Muscle layer of colon (tissue), 2 donors: ENCODE measurements at regions not wholly inside any gene's neighbourhood (a gene's known extent, or its start where the extent isn't known, plus 50 kb on each side); places are given as distances from the start of the nearest gene placed in this dataset.

Experiments
- H3K27ac ChIP-seq: one replicate; pipeline ENCODE4 v1.7.0; 2013; ENCODE audit warnings: low read depth, mild to moderate bottlenecking, low read length, moderate library complexity
- H3K27me3 ChIP-seq, 2 donors: one replicate each; pipeline ENCODE4 v1.7.0; 2013; ENCODE audit warnings: low read length in 2 of 2, mild to moderate bottlenecking in 2 of 2; ENCODE audit not compliant: insufficient read depth in 2 of 2, control insufficient read depth in 1 of 2
- H3K36me3 ChIP-seq: one replicate; pipeline ENCODE4 v1.7.0; 2013; ENCODE audit warnings: mild to moderate bottlenecking, low read length; ENCODE audit not compliant: insufficient read depth
- H3K4me1 ChIP-seq: one replicate; pipeline ENCODE4 v1.7.0; 2013; ENCODE audit warnings: mild to moderate bottlenecking, low read length; ENCODE audit not compliant: insufficient read depth
- H3K4me3 ChIP-seq, 2 donors: one replicate each; pipeline ENCODE4 v1.7.0; 2013; ENCODE audit warnings: low read length in 2 of 2, low read depth in 1 of 2, mild to moderate bottlenecking in 1 of 2, moderate library complexity in 1 of 2
- H3K9ac ChIP-seq: one replicate; pipeline ENCODE4 v1.7.0; 2013; ENCODE audit warnings: low read length
- H3K9me3 ChIP-seq: one replicate; pipeline ENCODE4 v1.7.0; 2013; ENCODE audit warnings: mild to moderate bottlenecking, low read length
- donor health status: abdominal sarcoma.
- donor health status: Adenocarcinoma of cecum.

DNA sequence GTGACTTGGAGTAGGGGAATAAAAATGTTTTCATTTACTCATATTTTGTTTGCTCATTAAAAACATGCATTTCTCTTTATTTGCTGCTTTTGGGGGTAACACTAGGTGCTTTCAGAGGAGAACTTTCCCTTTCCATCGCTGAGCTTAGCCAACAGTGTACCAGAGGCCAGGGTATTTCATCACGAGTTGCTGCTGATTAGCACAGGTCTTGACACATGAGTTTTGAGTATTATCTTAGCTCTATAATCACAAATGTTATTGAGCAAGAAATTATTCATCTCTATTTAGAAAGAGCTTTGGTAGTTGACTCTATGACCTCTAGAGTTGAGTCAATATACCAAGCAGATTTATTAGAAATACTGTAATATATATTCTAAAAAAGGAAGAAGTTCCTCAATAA, 375.9 kb downstream of the NXPH1 start:
- no peaks in the 10 kb centered on the region for H3K36me3 ChIP-seq
- H3K4me3 ChIP-seq = no peak overlapping the region
- H3K27ac ChIP-seq = no peak overlapping the region

DNA sequence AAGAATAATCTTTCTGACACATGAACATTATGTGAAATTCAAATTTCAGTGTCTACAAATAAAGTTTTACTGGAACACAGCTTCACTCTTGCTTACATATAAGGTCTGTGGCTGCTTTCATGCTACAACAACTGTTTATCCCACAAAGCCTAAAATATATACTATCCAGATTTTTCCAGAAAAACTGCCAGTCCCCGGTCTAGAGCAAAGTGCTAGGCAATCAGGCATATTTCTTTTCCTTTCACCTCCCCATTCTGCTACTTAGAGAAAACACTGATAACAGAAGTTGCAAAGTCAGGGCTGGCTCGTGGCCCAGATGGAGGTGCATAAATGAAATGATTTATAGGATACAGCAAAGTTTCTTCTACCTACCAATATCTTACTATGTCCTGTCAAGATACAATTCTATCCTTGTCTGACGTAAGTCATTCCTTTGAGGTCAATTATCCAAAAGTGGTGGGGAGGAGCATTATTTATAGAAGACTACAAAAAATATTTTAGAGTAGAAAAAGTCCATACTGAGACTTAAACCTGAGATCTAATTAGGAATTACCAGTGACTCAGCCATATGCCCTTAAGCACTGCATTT, 384.1 kb downstream of the NXPH1 start:
- Histone ChIP-seq H3K9ac (no peak overlapping the region), H3K36me3 (no peaks in the 10 kb centered on the region), H3K9me3 (no peaks in the 10 kb centered on the region), H3K27me3 (no peaks in the 10 kb centered on the region), H3K4me3 (no peak overlapping the region), H3K27ac (no peak overlapping the region), H3K4me1 (no peaks in the 10 kb centered on the region)

More for the DNA sequence above, 375.9 kb downstream of the NXPH1 start:
- Histone ChIP-seq H3K4me1 (no peaks in the 10 kb centered on the region), H3K27me3 (no peaks in the 10 kb centered on the region), H3K9me3 (no peaks in the 10 kb centered on the region), H3K9ac (no peak overlapping the region)

DNA sequence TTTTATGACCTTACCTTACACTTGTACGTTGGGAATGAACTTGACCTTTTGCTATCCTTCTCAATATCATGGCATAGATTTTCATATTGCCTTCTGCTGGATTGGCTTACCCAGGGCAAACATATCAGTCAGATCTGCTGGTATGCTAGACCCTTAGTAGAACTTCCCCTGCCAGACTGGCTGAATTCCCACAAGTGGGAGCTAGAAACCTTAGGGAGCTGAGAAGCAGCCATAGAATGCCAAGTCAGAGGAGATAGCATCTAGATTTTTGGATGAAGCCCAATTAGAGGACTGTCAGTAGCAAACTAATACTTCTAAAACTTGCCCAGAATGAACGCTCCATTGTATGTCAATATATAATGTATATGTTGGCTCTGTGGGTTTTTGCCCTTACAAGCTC, 385.0 kb downstream of the NXPH1 start:
- Histone ChIP-seq H3K36me3 (no peaks in the 10 kb centered on the region), H3K9ac (no peak overlapping the region), H3K9me3 (no peaks in the 10 kb centered on the region), H3K27ac (no peak overlapping the region), H3K27me3 (no peaks in the 10 kb centered on the region), H3K4me1 (no peaks in the 10 kb centered on the region), H3K4me3 (no peak overlapping the region)

DNA sequence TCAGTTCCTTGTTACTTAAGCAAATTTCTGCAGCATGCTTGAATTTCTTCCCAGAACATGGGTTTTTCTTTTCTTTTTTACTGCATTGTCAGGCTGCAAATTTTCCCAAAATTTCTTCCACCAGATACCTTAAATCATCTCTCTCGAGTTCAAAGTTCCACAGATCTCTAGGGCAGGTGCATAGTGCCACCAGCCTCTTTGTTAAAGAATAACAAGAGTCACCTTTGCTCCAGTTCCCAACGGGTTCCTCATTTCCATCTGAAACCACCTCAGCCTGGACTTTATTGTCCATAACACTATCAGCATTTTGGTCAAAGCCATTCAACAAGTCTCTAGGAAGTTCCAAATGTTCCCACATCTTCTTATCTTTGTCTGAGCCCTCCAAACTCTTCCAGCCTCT, 389.2 kb downstream of the NXPH1 start:
- Histone ChIP-seq H3K9ac (no peak overlapping the region), H3K9me3 (no peaks in the 10 kb centered on the region), H3K36me3 (no peaks in the 10 kb centered on the region), H3K4me1 (no peaks in the 10 kb centered on the region), H3K4me3 (no peak overlapping the region), H3K27me3 (no peaks in the 10 kb centered on the region), H3K27ac (no peak overlapping the region)

DNA sequence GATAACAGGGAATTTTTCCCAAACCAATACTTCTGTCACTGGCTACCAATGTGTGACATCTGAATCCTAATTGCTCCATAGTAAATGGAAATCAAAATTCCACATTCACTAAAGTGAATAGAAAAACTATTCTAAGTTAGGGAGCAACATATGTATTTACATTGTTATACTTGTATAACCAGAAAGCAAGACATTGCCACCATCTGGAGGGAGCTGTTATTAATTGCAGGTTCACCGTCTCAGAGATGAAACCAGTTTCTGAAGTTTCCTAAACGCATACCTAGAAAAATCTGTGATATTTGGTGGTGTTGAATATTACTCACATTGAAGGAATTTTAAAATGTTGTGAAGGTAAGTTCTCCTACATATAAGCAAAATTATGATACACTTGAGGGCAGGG, 390.1 kb downstream of the NXPH1 start:
- Histone ChIP-seq H3K9ac (no peak overlapping the region), H3K36me3 (no peaks in the 10 kb centered on the region), H3K9me3 (no peaks in the 10 kb centered on the region), H3K27ac (no peak overlapping the region), H3K4me1 (no peaks in the 10 kb centered on the region), H3K4me3 (no peak overlapping the region), H3K27me3 (no peaks in the 10 kb centered on the region)

DNA sequence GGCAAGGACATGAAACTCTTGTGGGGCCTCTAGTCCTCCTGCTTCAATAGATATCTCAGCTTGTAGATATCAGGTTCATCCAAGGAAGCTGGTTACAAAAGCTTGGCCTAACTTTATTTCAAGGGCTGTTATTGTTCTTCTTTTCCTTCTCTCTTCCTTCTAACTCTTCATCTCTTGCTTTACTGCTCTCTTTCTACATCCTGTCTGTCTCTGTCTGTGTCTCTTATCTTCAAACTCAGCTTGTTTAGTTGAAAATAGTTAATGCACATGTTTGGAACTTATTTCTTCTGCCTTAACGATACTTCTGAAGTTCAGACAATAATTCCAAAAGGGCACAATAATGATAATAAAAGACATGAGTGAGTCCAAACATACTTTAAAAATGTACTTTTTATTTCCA, 393.9 kb downstream of the NXPH1 start:
- Histone ChIP-seq H3K4me1 (no peaks in the 10 kb centered on the region), H3K27me3 (no peaks in the 10 kb centered on the region), H3K9ac (no peak overlapping the region), H3K9me3 (no peaks in the 10 kb centered on the region), H3K36me3 (no peaks in the 10 kb centered on the region), H3K27ac (no peak overlapping the region), H3K4me3 (no peak overlapping the region)

DNA sequence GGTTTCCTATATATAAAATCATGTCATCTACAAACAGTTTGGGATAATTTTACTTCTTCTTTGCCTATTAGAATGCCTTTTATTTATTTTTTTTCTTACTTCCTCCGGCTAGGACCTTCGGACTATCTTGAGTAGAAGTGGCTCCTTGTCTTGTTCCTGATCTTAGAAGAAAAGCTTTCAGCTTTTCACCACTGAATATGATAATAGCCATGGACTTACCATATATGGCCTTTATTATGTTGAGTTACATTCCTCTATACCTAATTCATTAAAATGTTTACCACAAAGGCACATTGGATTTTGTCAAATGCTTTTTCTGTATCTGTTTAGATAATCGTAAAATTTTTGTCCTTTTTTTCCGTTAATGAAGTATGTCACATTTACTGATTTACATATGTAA, 395.7 kb downstream of the NXPH1 start:
- H3K36me3 ChIP-seq = no peaks in the 10 kb centered on the region
- no peaks in the 10 kb centered on the region for H3K27me3 ChIP-seq
- no peak overlapping the region for H3K4me3 ChIP-seq
- H3K4me1 ChIP-seq = no peaks in the 10 kb centered on the region
- H3K9me3 ChIP-seq = no peaks in the 10 kb centered on the region
- no peak overlapping the region for H3K27ac ChIP-seq
- no peak overlapping the region for H3K9ac ChIP-seq

DNA sequence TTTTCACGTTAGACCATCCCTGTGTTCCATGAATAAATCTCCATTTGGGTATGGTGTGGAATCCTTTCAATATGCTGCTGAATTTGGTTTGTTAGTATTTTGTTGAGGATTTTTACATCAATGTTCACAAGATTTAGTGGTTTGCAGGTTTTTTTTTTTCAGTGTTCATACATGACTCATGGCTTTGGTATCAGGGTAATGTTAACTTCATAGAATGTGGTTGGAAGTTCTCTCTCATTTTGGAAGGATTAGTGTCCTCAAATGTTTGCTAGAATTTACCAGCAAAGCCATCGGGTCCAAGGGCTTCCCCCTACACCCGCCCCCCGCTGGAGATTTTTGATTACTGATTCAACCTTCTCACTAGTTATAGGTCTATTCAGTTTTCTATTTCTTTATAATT, 398.0 kb downstream of the NXPH1 start:
- no peak overlapping the region for H3K9ac ChIP-seq
- H3K36me3 ChIP-seq = no peaks in the 10 kb centered on the region
- no peaks in the 10 kb centered on the region for H3K9me3 ChIP-seq
- H3K4me3 ChIP-seq = no peak overlapping the region
- H3K27me3 ChIP-seq = no peaks in the 10 kb centered on the region
- H3K4me1 ChIP-seq = no peaks in the 10 kb centered on the region
- no peak overlapping the region for H3K27ac ChIP-seq

DNA sequence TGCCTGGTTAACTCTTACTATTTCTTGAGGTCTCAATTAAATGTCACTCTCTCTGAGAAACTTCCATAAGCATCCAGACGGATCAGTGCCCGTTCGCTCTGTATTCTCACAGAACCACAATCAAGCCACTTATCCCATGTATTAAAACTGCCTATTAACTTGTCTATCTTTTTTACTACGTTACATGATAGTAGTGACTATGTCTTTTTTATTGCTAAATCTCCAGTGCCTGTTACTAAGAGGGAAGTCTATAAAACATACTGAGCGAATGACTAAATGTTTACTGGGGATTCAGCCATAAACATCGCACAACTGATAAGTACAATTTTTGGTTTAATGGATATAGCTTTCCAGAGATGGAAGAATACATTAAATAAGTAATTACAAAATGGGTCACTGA, 399.9 kb downstream of the NXPH1 start:
- Histone ChIP-seq H3K9me3 (no peaks in the 10 kb centered on the region), H3K9ac (no peak overlapping the region), H3K27ac (no peak overlapping the region), H3K27me3 (no peaks in the 10 kb centered on the region), H3K4me1 (no peaks in the 10 kb centered on the region), H3K36me3 (no peaks in the 10 kb centered on the region), H3K4me3 (no peak overlapping the region)

DNA sequence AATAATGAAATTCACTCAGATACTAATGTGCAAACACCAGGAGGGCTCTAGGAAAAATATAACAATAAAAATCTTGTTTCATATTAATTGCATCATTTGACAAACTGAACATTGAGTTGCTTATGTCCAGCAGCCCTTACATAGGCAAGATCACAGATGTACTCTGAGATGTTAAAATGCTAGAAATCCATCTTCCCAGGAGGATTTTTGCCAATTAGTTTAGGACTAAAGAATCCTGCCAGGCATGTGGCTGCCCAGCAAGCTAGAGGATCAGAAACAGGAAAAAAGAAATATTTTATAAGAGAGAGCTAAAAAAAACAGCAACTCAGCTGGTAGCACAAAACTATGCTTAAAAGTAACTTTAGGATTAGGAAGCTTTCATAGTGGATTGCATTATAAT, 407.8 kb downstream of the NXPH1 start:
- Histone ChIP-seq H3K9ac (no peak overlapping the region), H3K9me3 (no peaks in the 10 kb centered on the region), H3K27me3 (no peaks in the 10 kb centered on the region), H3K4me1 (no peaks in the 10 kb centered on the region), H3K4me3 (no peak overlapping the region), H3K36me3 (no peaks in the 10 kb centered on the region), H3K27ac (no peak overlapping the region)

DNA sequence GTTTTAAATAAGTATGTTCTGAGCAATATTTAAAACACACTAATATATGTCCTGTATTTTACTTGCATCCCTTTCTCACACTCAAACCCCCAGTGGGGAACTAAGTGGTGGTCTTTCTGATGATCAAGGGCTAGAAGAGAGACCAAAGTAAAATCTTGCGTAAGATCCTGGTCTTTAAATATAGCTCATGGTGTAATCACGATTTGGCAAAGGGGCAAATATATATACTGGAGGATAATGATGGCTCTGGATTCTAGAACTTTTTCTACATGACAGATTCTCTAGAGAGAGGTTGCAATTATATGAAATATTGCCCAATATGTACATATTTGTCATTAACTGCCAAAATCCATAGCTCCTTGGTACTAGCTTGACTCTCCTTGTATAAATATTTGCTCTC, 438.3 kb downstream of the NXPH1 start:
- Histone ChIP-seq H3K36me3 (no peaks in the 10 kb centered on the region), H3K27ac (no peak overlapping the region), H3K9ac (no peak overlapping the region), H3K27me3 (no peaks in the 10 kb centered on the region), H3K4me1 (no peaks in the 10 kb centered on the region), H3K9me3 (no peaks in the 10 kb centered on the region), H3K4me3 (no peak overlapping the region)

DNA sequence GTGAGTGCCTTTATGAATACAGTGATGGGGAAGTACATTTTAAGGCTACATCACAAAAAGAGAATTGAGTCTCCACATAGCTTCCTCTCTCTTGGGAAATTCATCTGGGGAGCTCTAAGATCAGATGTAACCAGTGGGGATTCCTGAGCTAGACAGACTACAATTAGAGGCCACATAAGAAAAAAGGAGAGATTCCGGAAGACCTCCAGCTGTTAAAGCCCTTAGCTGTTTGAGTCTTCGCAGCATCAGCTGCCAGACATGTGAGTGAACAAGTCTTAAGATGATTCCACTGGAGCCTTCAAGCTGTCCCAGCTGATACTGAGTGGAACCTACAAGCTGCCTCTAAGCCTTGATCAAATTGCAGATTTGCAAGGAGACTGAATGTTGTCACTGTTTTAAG, 448.5 kb downstream of the NXPH1 start:
- Histone ChIP-seq H3K9me3 (no peaks in the 10 kb centered on the region), H3K36me3 (no peaks in the 10 kb centered on the region), H3K4me3 (no peak overlapping the region), H3K27me3 (no peaks in the 10 kb centered on the region), H3K9ac (no peak overlapping the region), H3K4me1 (no peaks in the 10 kb centered on the region), H3K27ac (no peak overlapping the region)
